H1 (cell line): ENCODE measurements at regions not wholly inside any gene's neighbourhood (a gene's known extent, or its start where the extent isn't known, plus 50 kb on each side); places are given as distances from the start of the nearest gene placed in this dataset.

Experiments
- CHD1 ChIP-seq: IDR thresholded peaks from 2 replicates; pipeline ENCODE4 v1.6.1; 2012; ENCODE audit warnings: low read depth, low read length, improper control_type of control experiment
- CHD2 ChIP-seq: IDR thresholded peaks from 2 replicates; pipeline ENCODE4 v1.6.1; 2012; ENCODE audit warnings: low read length, improper control_type of control experiment
- EP300 ChIP-seq, 2 experiments: IDR thresholded peaks; 1 replicate in 1 of 2; 2 replicates in 1 of 2; pipeline ENCODE4 v1.6.1; 2011 to 2012; ENCODE audit warnings: low read depth in 2 of 2, low read length in 2 of 2, mild to moderate bottlenecking in 2 of 2, borderline replicate concordance in 1 of 2, inconsistent platforms in 1 of 2, moderate library complexity in 1 of 2
- NRF1 ChIP-seq: IDR thresholded peaks from 2 replicates; pipeline ENCODE4 v1.6.1; 2011; ENCODE audit warnings: mild to moderate bottlenecking, low read depth, low read length, improper control_type of control experiment
- POLR2A ChIP-seq, 2 experiments: IDR thresholded peaks; 1 replicate in 1 of 2; 2 replicates in 1 of 2; pipeline ENCODE4 v1.6.1; 2011; ENCODE audit warnings: low read depth in 2 of 2, low read length in 2 of 2, mild to moderate bottlenecking in 2 of 2; ENCODE audit errors: control extremely low read depth in 1 of 2
- POLR2AphosphoS5 ChIP-seq: IDR thresholded peaks from 2 replicates; pipeline ENCODE4 v1.6.1; 2011; ENCODE audit warnings: low read depth, low read length
- RNF2 ChIP-seq: fragments of 200-900, 300-1000 bp; sonication (generic); IDR thresholded peaks from 2 replicates; pipeline ENCODE4 v1.7.1; 2016; ENCODE audit warnings: borderline replicate concordance, low read depth, mild to moderate bottlenecking, antibody characterized with exemption, low read length; ENCODE audit not compliant: poor library complexity, severe bottlenecking; ENCODE audit errors: missing control alignments
- RXRA ChIP-seq: IDR thresholded peaks from 2 replicates; pipeline ENCODE4 v1.6.1; 2011; ENCODE audit warnings: low read depth, mild to moderate bottlenecking, low read length, moderate library complexity; ENCODE audit not compliant: insufficient read depth
- SIN3A ChIP-seq, 2 experiments: IDR thresholded peaks in 1 of 2; conservative IDR thresholded peaks in 1 of 2; 2 replicates each; pipeline ENCODE4 v1.6.1; 2011 to 2012; ENCODE audit warnings: low read length in 2 of 2, improper control_type of control experiment in 1 of 2, low read depth in 1 of 2, mild to moderate bottlenecking in 1 of 2
- SIX5 ChIP-seq: IDR thresholded peaks from 2 replicates; pipeline ENCODE4 v1.6.1; 2011; ENCODE audit warnings: mild to moderate bottlenecking, low read depth, low read length
- SP4 ChIP-seq: IDR thresholded peaks from 2 replicates; pipeline ENCODE4 v1.6.1; 2012; ENCODE audit warnings: low read length, inconsistent platforms
- SUZ12 ChIP-seq: fragments of 200-600 bp; sonication (generic); IDR thresholded peaks from 2 replicates; pipeline ENCODE4 v1.6.1; 2012; ENCODE audit warnings: mild to moderate bottlenecking, inconsistent platforms, low read length, moderate library complexity, mixed read lengths
- TF ChIP-seq, protein P1 (sequence below), 3 experiments: IDR thresholded peaks; 1 replicate in 2 of 3; 2 replicates in 1 of 3; pipeline versions ENCODE4 v1.5.1 to v1.6.1; 2011; ENCODE audit warnings: low read length in 3 of 3, mild to moderate bottlenecking in 3 of 3, inconsistent platforms in 2 of 3, low read depth in 1 of 3, moderate library complexity in 1 of 3; ENCODE audit not compliant: insufficient read depth in 1 of 3; ENCODE audit errors: control extremely low read depth in 1 of 3
- TF ChIP-seq, protein P2 (sequence below): IDR thresholded peaks from 2 replicates; pipeline ENCODE4 v1.6.1; 2011; ENCODE audit warnings: low read length, improper control_type of control experiment

- no peak for TF ChIP-seq EP300 (IDR thresholded peaks at IDR 0.05; ENCODE audit: borderline replicate concordance in 1 of 2, low read depth in 2 of 2, low read length in 2 of 2)
- no peak for TF ChIP-seq SIN3A (conservative IDR thresholded peaks at IDR 0.05 in 1 of 2, IDR thresholded peaks at IDR 0.05 in 1 of 2; ENCODE audit: low read depth in 1 of 2, low read length in 2 of 2)
- TF ChIP-seq, protein P1, sequence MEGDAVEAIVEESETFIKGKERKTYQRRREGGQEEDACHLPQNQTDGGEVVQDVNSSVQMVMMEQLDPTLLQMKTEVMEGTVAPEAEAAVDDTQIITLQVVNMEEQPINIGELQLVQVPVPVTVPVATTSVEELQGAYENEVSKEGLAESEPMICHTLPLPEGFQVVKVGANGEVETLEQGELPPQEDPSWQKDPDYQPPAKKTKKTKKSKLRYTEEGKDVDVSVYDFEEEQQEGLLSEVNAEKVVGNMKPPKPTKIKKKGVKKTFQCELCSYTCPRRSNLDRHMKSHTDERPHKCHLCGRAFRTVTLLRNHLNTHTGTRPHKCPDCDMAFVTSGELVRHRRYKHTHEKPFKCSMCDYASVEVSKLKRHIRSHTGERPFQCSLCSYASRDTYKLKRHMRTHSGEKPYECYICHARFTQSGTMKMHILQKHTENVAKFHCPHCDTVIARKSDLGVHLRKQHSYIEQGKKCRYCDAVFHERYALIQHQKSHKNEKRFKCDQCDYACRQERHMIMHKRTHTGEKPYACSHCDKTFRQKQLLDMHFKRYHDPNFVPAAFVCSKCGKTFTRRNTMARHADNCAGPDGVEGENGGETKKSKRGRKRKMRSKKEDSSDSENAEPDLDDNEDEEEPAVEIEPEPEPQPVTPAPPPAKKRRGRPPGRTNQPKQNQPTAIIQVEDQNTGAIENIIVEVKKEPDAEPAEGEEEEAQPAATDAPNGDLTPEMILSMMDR (IDR thresholded peaks at IDR 0.05; ENCODE audit: control extremely low read depth in 1 of 3, insufficient read depth in 1 of 3, low read depth in 1 of 3, low read length in 3 of 3), result no peak
- TF ChIP-seq POLR2AphosphoS5, result no peak
- TF ChIP-seq CHD2, result no peak
- no peak for TF ChIP-seq SP4
- no peak for TF ChIP-seq NRF1
- TF ChIP-seq, protein P2, sequence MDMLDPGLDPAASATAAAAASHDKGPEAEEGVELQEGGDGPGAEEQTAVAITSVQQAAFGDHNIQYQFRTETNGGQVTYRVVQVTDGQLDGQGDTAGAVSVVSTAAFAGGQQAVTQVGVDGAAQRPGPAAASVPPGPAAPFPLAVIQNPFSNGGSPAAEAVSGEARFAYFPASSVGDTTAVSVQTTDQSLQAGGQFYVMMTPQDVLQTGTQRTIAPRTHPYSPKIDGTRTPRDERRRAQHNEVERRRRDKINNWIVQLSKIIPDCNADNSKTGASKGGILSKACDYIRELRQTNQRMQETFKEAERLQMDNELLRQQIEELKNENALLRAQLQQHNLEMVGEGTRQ, result no peak
- no peak for TF ChIP-seq RXRA
- no peak for TF ChIP-seq SIX5
- no peak for TF ChIP-seq CHD1
- no peak for TF ChIP-seq POLR2A (IDR thresholded peaks at IDR 0.05; ENCODE audit: control extremely low read depth in 1 of 2, low read depth in 2 of 2, low read length in 2 of 2)
- TF ChIP-seq RNF2, result no peak
- no peak for TF ChIP-seq SUZ12
Observed at GRCh38 chr5:44022622-44023021, 366.6 kb downstream of the FGF10 start.
